COLO668 (cell line): ENCODE measurements at regions not wholly inside any gene's neighbourhood (a gene's known extent, or its start where the extent isn't known, plus 50 kb on each side); places are given as distances from the start of the nearest gene placed in this dataset.

Experiments used
- DNase-seq: peaks from one replicate; lab custom pipeline; 2025; ENCODE audit not compliant: unreplicated experiment; lab: John Stamatoyannopoulos, UW

DNA sequence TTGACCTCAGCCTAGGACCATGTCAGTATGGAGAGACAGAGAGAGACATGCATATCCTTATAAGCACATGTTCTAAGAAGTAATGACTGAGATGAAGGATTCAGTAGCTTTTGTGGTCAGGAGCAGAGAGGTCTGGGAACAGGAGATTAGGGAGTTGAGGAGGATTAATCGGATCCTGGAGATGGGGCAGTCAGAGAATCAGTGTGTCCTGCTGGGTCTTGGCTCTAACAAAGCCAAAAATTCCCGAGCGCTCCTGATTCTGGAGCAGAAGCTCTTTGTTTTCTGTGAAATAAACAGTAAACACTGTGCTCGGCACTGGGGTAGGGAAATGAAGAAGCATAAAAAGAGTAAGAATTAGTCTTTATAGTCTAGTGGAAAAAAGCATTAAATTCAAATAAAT lies 520.0 kb upstream of the CLINT1 start:
- DNase-seq = no peak

DNA sequence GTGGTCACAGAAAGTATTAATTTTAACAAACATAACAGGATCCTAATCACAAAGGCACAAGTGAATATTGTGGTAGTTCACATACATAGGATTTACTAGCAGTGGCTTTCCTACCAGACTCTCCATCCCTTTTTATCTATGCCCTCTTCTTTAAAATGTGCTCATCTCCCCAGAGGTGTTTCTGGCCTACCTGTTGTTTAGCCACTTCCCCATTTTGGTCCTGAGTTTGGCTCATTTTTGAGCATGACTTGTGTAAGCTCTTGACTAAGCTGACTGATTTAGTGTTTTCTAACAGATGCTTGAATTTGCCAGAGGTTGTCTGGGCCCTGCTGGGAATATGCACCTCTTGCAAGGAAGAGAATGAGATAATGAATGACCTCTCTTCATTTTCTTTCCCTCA lies 517.7 kb upstream of the CLINT1 start:
- no peak for DNase-seq

DNA sequence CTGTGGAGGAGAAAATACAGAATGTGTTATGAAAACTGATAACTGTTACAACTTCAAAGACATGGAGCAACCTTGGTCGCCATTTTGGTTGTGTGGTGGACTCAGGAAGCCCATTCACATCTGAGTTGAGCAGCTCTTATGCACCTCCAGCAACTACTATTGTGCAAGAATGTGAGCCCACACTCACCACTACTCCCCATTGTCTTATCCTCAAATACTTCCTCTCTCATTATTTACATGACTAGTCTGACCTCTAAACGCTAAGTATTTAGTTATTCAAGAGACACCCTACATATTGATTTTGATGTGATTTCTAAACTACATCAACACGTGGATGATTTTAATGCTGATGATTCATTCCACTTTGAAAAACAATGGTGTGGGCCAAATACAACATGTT lies 516.6 kb upstream of the CLINT1 start:
- no peak for DNase-seq

DNA sequence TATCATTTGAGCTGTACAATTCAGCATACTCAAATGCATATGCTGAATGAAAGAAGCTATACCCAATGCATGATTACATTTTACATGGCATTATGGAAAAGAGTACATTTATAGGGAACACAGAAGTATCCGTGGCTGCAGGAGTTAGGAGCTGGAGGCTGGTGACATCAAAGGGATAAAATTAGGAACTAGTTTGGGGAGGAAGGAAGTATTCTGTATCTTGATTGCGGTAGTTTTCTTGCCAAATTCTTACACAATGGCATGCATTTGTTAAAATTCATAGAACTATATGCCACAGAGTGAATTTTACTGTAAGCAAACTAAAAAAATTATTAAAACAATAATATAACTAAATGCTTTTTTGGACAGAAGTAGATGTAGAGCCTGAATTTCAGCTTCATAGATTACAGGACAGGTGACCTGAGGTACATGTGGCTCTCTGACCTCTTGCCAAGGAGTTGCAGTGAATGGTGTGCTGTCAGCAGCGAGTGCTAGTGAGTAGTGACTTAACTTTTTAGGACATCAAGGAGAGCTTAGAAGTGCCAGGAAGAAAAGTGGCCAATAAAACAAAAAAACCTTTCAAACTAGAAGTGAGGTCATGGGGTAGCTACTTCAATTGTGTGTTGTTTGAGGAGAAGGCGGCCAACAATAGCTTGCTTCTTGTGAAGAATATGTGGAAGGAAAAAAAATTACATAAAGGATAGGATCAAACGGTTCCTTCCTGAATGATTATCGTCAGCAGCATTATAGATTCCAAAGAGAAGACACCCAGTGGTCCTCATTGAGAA lies 514.9 kb upstream of the CLINT1 start:
- no peak for DNase-seq

DNA sequence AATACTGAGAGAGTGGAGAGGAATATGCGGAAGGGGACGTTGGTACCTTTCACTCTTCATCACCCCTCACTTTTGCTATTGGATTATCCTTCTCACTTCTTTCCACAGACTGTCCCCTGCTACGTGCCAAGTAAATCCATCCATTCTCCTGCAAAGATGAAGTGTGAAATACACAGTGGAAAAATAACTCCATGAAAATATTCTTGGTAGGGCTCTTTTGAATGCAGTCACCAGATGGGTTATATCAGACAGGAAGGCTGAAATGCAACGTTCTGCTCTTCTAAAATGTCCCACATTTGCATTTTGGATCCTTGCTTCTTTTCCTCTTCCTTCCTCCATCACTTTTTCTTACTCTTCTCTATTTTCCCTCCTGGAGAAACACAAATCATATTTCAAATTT lies 510.3 kb upstream of the CLINT1 start:
- no peak for DNase-seq

DNA sequence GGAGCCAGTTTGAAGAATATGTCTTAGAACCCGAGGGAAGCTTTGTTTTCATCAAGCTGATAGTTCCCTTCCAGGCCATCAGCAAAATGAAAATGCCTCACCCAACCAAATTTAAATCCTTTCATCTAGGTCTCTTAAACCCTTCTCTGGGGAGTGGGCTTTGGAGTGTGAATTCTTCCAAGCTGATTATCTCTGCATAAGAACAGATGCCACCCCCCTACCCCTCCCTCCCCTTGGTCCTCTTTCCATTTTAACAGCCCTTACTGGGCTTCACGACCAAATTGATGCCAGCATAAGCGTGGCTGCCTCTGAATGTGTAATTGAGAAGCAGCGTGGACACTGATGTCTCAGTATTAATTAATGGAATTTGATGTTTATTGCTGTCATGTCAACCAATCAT lies 509.7 kb upstream of the CLINT1 start:
- no peak for DNase-seq

DNA sequence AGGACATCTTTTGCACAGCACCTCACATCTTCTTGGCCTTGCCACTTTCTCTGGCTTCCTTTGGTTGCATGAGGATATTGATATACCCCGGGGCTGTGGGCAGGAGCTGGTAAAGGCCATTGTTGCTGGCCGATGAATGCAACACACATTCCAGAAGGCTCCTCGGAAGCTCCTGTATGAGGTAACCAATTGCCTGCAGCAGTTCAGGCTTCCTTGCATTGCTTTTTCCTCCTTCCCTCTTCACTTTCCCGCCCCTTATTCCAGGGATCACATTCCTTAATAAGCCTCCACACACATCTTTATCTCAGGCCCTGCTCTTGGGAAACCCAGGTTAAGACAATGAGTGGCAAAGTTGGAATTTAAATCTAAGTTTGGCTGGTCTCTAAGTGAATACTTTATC lies 505.4 kb upstream of the CLINT1 start:
- no peak for DNase-seq

DNA sequence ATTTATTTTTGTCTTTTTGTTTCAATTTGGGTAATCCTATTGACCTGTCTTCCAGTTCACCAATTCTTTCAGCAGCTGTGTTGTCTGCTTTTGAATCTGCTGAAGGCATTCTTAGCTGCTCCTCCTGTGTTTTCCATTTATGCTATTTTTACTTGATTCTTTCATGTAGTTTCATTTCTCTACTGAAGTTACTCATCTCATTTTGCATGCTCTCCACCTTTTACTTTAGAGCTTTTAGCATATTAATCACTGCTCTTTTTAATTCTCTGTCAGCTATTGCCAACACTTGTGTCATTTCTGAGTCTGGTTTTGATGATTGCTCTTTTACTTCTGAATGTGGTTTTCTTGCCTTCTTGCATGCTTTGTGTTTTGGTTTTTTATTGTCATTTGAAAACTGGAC lies 496.0 kb upstream of the CLINT1 start:
- no peak for DNase-seq

DNA sequence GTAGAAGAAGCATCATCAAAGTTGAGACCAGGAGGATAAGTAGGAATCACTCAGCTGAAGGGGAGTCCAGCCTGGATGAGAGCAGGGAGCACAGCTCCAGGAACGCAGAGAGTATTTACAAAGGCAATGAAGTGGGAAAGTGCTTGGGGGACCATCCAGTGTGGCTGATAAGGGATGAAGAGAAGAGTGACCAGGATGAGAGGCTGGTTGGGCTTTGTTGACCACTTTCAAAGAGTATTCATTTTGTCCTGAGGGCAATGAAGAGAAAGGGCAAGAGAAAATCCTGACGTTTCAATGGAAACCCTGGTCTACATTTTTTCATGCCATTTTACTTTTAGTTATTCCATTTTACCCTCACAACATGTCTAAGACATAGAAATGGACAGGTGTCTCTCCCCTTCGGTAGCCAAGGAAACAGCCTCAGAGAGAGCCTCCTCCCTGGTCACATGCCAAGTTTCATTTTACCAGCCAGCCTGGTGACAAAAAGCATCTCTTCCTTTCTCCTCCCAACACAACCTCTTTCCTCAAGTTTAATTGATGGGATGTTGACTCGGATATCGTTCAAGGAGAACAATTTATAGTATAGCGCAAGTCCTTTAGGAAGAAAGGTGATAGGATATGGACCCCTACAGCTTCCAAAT lies 492.7 kb upstream of the CLINT1 start:
- no peak for DNase-seq

DNA sequence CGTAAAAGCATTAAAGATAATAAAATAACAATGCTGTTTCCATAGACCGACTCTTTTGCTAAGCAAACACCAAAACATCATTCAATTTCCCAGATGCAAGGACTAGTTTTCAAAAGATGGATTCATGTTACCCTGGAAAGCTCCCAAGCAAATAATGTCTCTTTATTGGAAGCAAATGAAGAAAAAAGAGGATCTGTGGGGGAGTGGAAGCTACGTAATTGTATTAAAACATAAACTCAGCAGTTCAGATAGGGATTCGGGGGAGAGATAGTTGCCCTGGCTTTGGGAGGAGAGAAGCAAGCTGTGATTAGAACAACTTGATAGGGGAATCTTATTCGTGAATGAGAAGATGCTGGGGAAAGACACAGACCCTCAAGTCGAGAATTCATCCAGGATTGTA lies 491.0 kb upstream of the CLINT1 start:
- DNase-seq = no peak

DNA sequence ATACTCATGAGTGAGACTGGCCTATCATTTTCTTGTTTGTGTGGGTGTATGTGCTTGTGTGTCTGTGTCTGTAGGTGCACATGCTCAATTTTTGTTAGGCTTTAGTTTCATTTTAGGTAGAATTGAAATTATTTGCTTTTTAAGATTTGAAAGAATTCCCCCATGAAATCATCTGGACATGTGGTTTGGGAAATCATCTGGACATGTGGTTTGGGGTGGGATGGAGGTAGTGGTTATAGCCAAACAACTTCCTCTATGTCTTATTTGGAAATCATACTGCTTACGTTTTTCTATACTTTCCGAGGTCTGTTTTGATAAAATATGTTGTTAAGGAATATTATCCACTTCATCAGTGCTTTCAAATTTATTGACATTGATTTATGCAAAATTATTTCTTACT lies 485.4 kb upstream of the CLINT1 start:
- no peak for DNase-seq

DNA sequence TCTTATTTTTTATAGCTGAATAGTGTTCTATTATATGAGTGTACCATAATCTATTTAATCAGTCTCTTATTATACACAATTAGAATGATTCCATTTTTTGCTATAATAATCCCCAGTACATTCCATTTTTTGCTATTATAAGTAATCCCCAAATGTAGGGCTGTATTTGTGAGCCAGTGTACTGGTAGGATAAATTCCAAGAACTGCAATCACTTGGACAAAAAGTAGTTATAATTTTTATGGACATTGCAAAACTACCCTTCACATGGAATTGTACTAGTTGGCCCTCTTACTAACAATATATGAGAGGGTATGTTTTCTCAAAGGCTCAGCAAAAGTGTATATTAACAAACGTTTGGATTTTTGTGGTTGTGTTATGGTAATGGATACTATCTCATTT lies 481.7 kb upstream of the CLINT1 start:
- DNase-seq = no peak

DNA sequence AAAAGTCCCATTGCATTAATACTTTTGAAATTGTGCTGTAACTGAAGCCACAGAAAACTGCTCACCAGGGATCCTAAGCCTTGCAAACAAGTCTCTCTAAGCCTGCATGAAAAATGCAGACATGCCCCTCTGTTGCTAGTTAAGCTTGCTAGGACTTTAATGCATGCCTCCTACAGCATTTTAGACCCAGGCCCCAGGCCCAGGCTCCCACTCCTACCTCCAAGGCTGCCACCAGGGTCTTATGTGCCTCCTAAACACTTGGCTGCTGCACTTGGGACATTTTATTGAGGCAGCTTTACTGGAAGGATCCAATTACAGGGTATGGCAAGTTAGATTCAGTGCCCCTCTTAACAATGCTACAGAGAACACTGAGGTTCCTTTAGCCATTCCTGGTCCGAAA lies 467.3 kb upstream of the CLINT1 start:
- DNase-seq = no peak

DNA sequence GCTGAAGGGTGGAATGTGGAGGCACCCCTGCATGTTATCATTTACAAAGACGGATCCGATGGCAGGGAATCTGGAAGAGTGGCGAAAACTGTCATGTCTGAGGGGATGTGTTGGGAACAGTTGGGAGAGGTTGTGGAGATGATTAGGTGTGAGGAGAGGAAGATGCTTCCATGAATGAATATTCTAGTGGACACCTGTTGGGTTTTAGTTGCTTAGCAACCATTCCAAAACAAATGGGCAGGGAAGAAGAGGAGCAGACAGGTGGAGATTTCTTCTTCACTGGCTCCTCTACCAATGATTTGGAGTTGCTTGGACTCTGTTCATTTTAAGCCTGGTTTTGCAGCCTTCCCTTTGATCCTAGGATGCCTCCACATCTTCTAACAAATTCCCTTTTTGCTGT lies 465.3 kb upstream of the CLINT1 start:
- DNase-seq = no peak

DNA sequence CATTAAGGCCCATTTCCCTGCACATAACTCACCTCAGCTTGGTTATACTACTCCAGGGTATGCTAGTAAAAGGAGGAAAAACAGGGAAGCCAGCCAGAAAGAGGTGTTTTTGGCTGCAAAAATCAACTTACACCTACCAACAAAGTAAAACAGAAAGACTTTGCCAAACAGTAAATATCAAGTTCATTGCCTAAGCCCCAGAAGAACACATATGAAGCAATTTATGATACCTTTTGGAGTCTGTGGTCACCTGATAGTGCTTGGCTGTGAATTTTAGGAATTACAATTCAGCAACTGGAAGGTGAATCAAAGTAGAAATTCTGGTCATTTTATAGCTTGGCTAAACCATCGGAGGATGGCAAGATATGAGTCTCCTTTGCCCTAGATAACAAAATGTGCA lies 463.7 kb upstream of the CLINT1 start:
- no peak for DNase-seq

DNA sequence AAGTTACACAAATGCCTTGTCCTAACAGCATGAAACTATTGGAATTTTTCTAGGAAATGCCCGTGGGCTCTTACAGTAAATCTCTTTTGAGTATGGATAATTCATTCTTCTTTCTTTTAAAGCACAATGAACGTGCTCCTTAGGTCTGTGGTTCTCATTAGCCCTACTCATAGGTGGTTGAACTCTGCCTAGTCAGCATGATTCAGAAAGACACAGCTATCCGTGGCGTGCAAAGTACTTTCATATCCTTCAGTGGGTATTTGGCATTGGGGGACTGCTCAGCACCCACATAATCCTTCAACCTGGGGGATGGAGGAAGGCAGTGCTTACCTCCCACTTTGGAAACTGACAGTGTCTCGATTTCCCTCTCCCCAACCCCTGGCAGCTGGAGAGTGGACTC lies 462.0 kb upstream of the CLINT1 start:
- no peak for DNase-seq

DNA sequence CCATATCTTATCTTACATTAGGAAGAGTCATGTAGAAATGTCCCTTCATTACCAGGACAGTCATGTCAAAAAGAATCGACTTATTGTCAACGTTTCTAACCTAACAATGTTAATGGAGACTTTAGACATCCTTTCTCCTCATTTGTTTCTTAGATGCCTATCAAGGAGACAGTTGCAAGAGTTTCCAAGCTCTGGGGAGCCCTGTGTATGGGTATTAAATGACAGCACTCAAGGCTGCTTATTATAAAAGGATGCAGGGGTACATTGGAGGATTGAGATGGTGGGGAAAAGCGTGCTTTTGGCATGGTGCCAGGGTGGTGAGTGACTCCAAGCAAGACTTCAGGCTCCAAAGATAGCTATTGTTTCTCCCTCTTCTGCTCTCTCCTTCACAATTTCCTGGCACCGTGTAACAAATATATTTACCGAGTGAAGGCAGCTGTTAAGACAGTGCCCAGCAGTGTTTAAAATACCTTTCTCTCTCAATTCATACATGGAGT lies 461.3 kb upstream of the CLINT1 start:
- DNase-seq = no peak

DNA sequence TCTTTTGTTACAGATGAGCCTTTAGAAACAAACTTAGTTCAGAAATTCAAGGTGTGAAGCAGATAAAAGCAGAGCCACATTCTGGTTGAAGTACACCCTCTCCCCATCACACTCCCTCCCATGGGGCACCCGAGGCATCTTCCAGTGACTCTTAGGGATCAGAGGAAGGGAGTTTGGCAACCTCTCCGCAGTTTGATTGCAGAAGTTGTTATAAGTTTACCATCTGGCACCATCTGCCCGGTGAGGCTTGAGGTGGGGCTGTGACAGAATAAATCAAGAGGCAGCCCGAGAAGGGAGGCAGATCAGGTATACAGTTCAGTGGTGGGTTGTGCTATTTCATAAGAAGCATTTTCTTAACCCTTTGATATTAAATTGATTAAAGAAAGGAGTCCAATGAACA lies 458.6 kb upstream of the CLINT1 start:
- no peak for DNase-seq

DNA sequence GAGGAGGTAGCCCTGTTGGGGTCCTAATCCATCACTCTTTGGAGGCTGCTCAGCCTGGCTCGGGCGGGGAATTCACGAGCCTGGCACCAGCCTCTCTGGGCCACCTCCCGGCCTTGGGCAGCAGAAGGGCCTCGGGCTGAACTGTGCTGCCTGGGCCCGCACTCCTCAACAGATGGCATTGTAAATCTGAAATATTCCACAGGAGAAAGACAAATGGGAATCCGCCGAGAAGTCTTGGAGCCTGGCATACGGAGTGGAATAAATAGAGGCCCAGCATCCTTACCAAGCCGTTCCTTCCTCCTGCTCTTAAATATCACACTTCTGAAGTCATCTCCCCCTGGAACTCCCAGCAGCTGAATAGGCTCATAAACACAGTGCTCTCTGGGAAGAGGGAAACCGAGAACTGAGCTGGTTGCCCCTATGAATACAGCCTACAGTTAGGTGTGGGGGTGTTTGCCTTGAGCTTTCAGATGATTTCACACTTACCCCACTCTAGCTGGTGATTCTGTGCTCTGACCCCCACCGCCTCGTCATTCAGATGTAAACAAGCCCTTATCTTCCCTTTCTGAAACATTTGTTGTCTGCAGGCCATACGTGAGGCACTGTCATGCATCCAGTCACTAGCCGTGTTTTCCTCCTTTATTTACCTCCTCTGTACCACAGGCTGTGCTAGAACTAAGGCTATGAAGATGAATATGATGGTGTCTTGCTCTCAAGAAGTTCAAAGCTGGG lies 455.0 kb upstream of the CLINT1 start:
- no peak for DNase-seq

DNA sequence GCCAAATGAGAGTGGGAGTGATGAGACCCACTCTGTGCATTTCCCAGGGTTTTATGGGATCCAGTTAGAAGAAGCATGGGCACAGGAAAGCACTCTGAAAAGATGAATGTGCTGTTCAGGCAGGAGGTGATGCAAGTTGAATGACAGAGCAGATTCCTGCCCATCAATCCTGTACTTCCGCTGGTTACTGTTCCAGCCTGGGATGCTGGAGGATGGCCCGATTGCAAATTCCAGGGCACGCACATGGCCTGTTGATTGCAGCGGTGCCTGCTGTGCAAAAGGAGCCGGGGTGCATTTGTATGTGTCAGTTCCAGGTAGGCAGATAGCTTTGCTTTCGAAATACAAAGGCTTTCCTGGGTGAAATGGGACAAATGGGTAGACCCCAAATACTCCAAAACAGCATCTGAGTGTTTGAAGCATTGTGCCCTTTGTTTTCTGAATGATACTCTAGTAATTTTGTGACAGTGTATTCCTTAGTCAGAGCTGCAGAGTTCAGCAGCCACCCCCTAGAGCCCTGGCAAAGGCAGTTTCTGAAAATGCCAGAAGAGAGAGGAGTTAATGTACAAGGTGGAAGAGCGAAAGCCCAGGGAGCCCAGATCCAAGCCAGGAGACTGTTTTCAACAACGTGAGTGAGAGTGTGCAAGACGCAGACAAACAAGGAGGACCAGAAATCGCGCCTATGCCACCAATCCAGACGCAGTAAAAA lies 454.2 kb upstream of the CLINT1 start:
- no peak for DNase-seq

DNA sequence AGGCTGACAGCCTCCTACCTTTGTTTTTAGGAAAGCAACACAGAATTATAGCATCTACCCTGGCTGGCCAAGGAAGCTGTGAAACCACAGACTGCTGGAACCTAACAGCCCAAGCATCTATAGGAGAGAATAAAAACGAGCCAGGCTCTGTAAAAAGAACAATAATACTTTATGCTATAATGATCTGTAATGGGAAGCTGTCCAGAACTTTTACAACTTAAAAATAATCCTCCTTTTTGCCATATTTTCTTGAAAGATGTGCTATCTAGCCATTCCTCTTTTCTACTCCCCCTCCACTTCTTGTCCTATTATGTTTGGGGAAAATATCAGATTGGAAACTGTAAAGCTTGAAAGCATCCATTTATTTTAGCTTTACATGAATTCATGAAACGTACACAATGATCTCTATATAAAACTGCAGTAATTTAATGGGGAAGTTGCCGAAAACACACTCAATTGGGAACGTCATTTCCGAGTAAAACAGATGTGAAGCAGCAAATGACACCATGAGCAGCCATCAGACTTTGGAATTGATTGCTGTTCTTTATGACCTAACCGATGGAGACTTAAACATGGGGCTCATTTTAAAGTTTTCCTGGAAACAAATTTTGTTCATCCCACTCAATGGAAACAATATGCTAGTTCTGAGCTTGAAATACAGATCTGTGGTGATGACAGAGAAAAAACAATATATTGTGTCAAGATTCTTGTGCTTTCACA lies 450.3 kb upstream of the CLINT1 start:
- DNase-seq = no peak
